GM11168 (cell line): ENCODE measurements at regions not wholly inside any gene's neighbourhood (a gene's known extent, or its start where the extent isn't known, plus 50 kb on each side); places are given as distances from the start of the nearest gene placed in this dataset.
"Not testable (repeated sequence)": the region's sequence is repeated elsewhere in the genome, so short reads cannot be mapped to it uniquely, and the experiment has no call there.

ENCODE experiments used
- in situ Hi-C: fragments of 300-500 bp; cut with MboI; formaldehyde crosslinking; loops from one replicate; pipeline ENCODE4 v1.12.0; 2022; ENCODE audit warnings: low sequenced_read_pairs; ENCODE audit not compliant: unreplicated experiment

DNA sequence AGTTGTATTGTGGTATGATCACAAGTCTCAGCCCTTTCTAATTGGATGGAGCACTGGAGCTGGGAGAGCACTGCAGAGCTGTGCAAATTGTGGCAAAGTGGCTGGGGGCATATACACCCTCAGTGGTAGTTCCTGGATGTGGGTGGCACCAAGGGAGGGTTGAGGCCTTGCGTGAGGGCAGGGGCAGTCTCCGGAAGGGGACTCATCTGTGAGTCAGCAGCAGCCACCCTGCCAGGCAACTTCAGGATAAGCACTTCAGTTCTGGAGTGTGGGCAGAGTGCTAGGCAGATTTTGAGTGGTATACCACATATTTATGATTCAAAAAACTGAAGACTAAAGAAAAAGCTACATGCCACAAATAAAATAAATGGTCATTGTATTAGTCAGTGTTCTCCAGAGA is 210.5 kb downstream of the ETV1 start:
- in situ Hi-C loops, result no loop called here

GRCh38 chr7:13790611-13791010 is 198.9 kb downstream of the ETV1 start:
- in situ Hi-C loops, result no loop called here

DNA sequence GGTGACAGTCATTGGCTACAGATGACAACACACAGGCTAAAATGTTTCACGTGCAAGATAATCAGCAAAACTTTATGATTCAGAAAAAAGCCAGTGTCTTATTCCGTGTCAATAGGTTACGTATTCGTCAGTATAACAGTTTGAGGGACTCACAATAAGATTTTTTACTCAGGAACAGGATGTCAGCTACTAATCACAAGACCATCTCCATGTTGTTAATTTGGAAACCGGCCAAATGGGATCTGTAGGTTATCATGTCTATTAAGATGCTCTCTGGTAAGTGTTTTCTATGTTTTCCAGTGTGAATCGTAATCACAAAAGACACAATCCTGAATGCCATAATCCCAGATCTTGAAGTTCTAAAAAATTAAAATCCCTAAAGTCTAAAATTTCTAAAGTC is 197.3 kb downstream of the ETV1 start:
- in situ Hi-C loops, result no loop called here

GRCh38 chr7:13793926-13794325 is 195.5 kb downstream of the ETV1 start:
- in situ Hi-C loops, result no loop called here

DNA sequence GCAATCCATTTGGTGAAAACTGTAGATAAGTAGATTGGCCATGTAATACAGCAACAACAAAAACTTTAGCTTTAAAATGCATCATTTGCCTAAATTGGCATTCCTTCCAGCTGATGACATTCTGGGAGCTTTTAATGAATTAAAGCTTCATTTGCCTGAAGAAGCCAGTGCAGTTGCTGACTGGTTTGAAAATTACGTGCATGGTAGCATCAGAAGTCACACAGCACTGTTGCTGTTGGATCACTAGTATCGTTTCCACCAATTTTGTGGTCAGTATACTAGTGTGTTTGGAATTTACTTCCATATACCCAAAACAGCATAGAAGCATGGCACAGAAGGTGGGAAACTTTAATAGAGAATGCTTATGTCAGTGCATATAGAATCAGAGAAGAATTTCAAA is 194.9 kb downstream of the ETV1 start:
- in situ Hi-C loops, result no loop called here

- in situ Hi-C loops, result no loop called here
Observed at GRCh38 chr7:13797545-13797944, 191.9 kb downstream of the ETV1 start.

GRCh38 chr7:13800694-13801448 is 188.6 kb downstream of the ETV1 start:
- in situ Hi-C loops, result no loop called here

GRCh38 chr7:13801669-13802068 is 187.8 kb downstream of the ETV1 start:
- in situ Hi-C loops, result no loop called here

- in situ Hi-C loops, result no loop called here
Observed at GRCh38 chr7:13802651-13803050, 186.8 kb downstream of the ETV1 start.

GRCh38 chr7:13803134-13803533 is 186.3 kb downstream of the ETV1 start:
- in situ Hi-C loops, result no loop called here

DNA sequence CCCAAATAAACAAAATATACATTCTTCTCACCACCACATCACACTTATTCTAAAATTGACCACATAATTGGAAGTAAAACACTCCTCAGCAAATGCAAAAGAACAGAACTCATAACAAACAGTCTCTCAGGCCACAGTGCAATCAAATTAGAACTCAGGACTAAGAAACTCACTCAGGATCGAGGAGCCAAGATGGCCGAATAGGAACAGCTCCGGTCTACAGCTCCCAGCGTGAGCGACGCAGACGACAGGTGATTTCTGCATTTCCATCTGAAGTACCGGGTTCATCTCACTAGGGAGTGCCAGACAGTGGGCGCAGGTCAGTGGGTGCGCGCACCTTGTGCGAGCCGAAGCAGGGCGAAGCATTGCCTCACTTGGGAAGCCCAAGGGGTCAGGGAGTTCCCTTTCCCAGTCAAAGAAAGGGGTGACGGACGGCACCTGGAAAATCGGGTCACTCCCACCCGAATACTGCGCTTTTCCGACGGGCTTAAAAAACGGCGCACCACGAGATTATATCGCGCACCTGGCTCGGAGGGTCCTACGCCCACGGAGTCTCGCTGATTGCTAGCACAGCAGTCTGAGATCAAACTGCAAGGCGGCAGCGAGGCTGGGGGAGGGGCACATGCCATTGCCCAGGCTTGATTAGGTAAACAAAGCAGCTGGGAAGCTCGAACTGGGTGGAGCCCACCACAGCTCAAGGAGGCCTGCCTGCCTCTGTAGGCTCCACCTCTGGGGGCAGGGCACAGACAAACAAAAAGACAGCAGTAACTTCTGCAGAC is 183.2 kb downstream of the ETV1 start:
- in situ Hi-C loops, result not testable (repeated sequence)

DNA sequence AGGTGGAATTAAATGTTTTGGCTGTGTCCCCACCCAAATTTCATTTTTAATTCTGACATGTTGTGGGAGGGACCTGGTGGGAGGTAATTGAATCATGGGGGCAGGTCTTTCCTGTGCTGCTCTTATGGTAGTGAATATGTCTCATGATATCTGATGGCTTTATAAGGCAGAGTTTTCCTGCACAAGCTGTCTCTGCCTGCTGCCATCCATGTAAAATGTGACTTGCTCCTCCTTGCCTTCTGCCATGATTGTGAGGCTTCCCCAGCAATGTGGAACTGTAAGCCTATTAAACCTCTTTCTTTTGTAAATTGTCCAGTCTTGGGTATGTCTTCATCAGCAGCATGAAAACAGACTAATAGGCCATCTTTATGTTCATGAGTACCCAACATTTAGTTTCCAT is 172.2 kb downstream of the ETV1 start:
- in situ Hi-C loops, result not testable (repeated sequence)

DNA sequence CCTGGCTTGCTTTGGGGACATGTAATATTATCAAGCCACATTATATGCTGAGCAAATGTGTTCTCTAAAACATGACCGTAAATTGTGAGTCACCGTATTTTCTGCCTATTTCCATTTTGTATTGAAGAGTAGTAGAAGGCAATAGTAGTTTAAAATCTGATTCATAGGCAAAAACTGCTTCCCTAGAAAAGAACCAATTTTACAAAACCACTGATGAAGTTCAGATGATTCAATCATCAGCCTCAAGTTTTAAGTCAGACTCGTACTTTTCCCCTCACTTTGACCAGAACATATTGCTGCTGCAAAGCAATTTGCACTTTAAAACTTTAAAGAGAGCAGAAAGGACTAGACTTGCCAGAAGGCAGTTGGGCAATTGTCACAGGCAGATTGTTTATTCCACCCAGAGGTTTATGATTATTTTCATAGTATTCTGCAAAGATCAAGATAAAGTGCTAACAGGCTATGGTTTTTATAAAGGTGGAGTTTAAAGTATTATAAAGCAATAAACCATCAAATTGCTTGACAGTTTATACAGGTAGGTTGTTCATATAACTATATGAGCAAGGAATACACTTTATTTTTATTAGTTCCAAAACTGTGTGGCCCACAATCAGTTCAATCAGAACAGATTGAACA is 168.2 kb downstream of the ETV1 start:
- in situ Hi-C loops, result no loop called here

GRCh38 chr7:13822678-13823077 is 166.8 kb downstream of the ETV1 start:
- in situ Hi-C loops, result no loop called here

DNA sequence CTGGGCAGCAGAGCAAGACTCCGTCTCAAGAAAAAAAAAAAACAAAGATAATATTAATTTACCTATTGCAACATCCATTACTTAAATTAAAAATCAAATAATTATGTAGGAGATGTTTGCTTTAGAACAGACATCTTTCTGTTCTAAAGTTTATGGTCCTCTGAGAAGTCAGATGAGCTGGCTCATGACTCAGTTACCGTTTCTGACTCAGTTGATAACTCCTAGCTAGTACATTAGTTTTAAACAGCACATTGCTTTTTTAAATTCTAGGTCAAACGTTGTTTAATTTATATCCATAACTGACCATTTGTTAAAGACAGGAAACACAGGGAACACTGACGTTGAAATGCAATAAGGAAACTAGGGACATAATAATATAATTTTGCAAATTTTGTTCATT is 162.7 kb downstream of the ETV1 start:
- in situ Hi-C loops, result no loop called here

GRCh38 chr7:13827716-13828115 is 161.8 kb downstream of the ETV1 start:
- in situ Hi-C loops, result no loop called here

DNA sequence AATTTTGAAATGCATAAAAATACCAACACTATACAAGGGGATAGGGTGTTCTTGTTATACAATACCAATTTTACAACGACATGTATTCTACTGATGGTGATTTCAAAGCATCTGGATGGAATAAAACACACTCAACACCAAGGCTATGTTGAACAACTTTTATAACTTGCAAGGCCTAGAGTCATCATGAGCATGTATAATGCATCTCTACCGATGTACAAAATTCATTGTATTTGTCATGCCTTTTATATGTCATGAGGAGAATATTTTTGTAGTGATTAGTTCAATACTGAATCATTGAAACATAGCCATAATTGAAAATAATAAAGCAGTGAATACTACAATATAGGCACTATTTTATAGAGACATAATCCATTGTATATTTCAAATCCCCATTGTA is 160.2 kb downstream of the ETV1 start:
- in situ Hi-C loops, result no loop called here

- in situ Hi-C loops, result no loop called here
Observed at GRCh38 chr7:13829914-13830900, 159.3 kb downstream of the ETV1 start.

GRCh38 chr7:13832346-13832745 is 157.1 kb downstream of the ETV1 start:
- in situ Hi-C loops, result no loop called here

DNA sequence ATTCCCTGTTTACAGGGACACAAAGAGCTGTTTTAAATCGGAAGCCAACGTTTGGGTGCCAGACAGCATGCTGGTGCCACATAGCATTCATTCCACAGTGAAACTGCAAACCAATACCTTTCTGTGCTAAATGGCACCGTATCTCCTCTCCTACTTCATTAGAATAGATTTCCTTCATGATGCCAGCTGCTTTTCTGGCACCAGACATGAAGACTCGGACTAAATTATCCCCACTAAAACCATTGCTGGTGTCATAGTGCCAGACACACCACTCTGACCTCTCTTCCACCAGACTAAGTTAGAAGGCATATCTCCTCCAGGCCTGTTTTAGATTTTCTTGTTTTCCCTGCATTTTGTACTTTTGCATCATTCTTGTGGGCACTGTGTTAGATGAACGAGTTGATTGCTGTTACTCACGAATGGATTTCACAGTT is 155.1 kb downstream of the ETV1 start:
- in situ Hi-C loops, result no loop called here
